Dedifferentiated amniotic fluid mesenchymal stem cell (primary cell): ENCODE measurements at regions not wholly inside any gene's neighbourhood (a gene's known extent, or its start where the extent isn't known, plus 50 kb on each side); places are given as distances from the start of the nearest gene placed in this dataset.
"Not testable (repeated sequence)": the region's sequence is repeated elsewhere in the genome, so short reads cannot be mapped to it uniquely, and the experiment has no call there.

Experiments used
- DNase-seq: peaks from one replicate; pipeline ENCODE4 v3.0.0-alpha.2; 2016; ENCODE audit errors: extremely low spot score

DNA sequence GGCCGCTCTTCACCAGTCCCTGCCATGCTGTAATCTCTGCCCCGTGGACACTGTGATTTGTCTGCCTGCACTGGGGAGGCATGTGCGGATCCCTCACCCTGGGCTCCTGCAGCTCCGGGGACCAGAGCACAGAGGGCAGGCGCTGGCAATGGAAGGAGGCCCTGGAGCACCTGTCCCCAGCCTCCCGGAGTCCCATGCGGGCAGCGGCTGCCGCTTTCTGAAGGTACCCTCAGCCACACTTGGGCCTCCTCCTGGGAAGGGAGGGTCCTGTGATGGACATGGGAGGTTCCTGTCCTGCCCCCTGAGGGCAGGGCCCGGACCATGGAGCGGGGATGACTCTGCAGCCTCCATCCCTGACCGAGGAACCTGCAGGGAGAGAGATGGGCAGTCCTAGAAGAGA is 297.4 kb upstream of the SFSWAP start:
- DNase-seq: no peak

DNA sequence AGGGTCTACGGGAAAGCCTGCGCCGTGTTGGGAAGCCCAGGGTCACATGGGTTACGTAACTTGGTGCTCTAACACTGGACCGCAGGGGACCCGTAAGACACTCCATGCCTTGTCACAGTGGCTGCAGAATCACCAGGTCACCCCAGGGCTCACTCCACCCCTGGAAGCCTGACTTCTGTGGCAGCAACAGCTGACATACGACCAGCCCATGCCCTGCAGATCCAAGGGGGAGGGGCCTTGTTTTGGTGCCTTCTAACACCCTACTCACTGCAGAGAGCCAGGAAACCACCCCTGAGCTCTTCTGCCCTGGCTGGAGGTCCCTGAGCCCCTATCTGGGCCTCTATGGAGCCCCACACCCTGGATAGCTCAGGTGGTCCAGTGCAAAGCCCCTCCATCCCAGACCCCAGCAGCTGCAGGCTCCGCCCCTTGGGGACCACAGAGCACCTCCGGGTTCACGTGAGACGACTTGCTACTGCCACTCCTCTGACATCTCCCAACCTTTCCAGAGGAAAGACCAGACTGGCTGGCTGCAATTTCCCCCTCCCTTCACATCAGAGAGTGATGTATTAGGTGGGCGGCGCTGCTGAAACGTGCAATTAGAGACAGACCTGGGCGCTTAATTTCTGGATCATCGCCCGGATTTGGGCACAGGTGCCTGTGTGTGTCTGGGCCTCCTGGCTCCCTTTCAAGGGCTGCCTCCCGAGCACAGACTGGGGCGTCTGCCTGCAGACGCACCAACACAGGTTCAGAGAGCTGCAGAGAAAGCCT is 296.6 kb upstream of the SFSWAP start:
- not testable (repeated sequence) for DNase-seq

DNA sequence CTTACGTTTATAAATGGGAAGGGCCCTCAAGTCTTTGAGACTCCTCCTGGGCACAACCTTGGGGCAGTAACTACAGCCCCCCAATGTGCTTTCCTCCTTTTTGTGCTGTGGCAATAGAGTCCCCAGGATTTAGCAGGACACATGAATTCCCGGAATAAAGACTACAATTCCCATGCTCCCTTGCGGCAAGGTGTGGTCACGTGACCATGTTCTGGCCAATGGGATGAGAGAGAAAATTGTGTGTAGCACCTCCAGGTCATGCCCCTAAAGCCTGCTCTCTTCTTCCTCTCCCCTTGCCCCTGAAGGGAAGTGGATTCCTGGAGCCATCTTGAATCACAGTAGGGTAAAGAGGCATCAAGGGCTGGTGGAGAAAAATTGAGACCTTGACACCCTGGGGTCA is 295.1 kb upstream of the SFSWAP start:
- no peak for DNase-seq

DNA sequence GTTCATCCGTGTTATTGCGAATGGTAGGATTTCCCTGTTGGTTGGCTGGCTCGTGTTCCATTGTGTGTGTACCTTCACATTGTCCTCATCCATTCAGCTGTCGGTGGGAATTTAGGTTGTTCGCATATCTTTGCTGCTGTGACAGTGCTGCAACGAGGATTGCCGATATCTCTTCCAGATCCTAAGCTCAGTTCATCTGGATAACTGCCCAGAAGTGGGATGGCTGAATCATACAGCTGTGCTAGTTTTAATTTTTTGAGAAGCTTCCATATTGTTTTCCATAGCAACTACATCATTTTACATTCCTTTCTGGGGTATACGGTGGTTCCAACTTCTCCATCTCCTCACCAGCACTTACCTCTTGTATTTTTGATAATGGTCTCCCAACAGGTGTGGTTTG is 292.8 kb upstream of the SFSWAP start:
- no peak for DNase-seq

DNA sequence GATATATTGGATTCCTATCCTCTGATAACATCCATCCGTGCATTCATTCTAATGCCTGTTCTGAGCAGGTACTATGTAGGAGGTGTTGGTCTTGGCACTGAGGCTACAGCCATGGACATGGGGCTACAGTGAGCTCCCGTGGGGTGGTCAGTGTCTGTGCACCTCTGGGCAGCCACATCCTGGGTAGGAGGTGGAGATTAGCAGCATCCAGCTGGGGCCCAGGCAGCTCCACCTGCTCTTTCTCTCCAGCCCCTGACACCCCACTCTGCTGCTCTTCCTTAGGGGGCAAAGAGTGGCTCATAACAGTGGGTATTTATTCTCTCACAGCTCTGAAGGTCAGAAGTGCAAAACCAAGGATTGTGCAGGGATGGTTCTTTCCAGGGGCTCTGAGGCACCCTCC is 292.0 kb upstream of the SFSWAP start:
- no peak for DNase-seq

DNA sequence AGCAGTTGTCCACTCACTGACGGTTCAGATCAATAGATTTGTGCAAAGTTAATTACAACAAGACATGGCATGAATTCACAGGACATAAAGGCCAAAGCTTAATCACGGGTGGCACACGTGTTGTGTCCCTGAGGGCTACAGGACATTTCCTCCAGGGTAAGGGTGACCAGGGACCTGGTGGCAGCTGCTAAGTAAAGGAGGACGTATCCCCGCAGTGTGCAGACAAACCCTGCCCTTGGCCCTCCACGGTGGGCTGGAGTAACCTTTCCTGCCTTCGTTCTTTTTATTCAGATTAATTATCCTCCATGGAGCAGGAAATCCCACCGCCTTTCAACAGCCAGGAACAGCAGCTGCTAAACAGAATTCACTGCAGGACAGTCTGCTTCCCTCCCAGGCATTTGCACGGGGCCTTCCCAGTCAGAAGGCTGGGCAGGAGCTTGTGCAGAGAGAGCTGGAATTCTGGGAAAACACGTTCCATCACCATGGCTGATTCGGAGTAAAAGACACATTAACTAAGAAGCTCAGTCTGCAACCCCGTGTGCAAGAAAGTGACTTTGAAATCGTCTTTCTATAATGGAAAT is 289.9 kb upstream of the SFSWAP start:
- DNase-seq: no peak

DNA sequence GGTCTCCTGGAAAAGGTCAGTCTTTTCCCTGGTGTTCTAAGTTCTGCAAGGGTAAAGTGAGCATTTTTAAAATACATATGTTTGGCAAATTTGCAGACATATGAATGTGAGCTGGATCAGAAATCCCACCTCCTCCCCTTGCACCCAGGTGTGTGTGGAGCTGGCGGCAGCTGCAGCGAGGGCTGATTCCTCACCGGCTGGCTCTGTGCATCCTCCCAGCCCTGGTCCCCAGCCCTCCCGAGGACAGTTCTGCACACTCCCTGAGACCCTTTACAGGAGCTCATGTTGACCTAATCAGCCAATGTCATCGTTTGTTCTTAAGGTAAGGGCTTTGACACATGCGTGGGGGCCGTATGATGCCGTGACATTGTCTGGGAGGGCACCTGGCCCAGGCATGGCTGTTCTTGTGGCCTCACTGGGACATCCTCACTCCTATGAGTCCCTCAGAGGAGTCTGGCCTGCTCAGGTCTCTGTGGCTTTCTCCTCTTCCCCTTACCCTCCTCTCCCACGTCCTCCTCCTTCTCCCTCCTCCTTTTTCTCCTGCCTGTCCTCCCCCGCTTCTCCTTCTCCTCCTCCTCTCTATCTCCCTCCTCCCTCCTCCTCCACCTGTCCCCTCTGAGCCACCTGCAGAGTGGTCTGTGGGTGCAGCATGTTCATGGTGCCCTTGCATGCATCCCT is 289.2 kb upstream of the SFSWAP start:
- DNase-seq: no peak

DNA sequence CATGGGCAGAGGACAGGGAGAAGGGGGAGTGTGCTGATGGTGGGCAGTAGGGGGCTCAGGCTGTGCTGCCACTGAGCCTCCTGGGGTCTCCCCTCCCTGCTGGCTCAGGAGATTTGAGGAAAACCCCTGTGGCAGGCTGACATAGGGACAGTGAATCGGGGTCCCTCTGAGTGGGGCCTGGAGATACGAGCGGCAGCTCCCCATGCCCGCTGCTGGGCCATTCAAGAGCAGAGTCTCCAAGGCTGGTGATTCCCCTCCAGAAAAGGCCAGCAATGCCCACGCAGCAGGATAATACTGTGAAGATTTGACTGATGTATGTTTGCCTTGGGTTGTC is 288.7 kb upstream of the SFSWAP start:
- no peak for DNase-seq

DNA sequence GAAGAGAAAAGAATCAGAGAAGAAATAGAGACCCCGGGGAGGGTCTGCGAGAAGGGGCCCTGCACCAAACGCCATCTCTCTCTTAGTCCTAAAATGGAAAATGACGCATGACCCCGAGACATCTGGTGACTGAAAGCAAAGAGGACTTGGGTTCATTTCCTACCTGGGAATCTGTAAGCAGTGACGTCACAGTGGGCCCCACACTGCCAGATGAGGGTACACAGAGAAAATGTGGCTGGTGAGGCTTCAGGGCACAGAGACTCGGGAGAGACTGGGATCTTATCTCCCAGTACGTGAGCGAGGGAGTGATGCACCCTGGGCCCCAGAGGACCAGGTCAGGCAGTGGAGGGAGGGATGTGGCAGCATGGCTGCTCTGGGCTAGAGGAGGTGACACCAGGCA is 288.1 kb upstream of the SFSWAP start:
- DNase-seq: no peak

DNA sequence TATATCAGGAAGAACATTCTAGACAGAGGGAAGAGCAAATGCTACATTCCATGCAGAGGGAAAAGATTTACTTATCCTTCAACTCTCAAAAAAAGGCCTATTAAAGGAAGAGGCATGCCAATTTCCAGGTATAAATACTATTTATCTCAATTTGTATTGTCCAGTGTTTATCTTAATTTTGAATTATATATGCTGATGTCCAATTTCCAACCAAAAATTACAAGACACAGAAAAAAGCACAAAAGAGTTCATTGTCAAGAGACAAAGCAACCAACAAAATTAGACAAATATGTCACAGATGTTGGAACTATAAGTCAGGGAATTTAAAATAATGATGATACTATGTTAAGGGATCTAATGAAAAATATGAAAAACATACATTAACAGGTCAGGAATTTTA is 286.6 kb upstream of the SFSWAP start:
- DNase-seq: no peak

DNA sequence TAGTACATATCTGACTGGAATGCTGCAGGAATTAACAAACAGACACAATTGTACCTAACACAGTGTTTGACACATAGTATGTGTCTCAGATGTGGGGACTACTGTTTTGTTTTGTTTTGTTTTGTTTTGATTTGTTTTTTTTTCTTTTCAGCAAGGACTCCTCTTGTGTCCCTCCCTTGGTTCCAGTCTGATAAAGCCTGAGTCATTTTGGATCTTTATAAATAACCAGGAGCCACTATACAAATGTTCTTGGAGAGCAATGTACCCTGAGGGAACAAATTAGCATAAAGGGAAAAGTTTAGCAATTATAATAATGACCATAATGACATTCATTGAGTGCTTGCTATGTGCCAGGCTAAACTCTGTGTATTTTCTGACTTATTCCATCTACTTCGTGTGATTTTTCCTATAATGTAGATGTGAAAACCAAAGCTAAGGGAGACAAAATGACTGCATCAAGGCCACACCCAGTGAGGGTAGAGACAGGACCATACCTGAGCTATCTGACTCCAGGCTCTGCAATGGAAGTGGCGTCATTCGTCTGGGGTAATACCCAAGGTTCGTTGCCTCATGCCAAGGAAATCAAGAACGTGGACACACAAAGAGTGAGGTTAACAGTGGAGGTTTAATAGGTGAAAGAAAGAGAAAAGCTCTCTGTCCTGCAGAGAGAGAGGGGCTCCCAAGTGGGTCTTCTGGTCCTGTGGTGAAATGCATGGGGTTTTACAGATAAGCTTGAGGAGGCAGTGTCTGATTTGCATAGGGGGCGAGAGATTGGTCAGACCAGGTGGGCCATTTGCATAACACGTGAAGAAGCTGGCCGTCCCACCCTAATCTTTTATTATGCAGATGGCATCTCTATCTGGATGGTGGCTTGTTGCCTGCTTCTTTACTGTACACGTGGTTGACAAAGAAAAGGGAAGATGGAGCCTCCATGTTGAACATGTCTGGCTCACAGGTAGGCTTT is 285.5 kb upstream of the SFSWAP start:
- DNase-seq: no peak

DNA sequence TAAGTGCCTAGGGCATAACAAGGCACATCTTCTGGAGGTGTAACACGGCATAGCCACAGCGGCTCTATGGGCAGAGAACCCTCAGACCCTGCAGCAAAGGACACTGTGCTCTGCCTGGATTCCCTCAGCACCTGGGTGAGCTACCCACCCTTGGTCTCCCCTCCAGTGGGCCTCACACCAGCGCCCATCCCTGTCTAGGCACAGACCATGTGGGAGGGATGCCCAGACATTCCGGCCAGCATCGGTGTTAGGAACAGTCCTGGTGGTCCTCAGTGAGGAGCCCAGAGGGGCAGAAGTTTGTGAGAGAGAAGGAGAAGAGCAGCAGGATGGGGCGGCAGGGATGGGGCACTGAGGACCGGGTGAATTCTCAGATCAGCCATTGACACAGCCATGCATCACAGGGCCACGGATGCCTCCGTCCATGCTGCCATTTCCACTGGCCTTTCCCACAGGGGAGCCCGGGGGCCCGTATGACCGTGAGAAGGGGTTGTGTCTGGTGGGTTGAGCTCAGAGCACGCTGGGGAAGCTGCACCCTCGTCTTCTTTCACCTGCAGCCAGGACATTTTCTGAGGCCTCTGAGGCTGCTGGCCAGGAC is 282.7 kb upstream of the SFSWAP start:
- DNase-seq: no peak

DNA sequence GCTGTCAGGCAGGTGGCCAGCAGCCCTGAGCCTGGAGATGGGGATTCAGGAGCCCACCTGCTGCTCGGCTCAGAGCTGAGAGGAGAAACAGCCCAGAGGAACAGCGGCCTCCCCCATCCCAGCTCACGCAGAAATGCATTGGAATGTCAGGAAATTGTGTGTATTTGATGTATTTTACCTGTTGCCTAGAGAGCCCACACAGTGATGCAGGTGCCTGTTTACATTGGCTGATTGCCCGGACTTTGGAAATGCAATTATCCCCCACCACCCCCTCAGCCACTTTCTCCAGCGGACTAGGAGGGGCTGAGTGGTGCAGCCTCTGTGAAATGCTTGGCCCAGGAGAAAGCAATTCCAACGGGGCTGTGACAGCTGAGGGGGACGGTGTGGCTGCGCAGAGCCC is 281.7 kb upstream of the SFSWAP start:
- not testable (repeated sequence) for DNase-seq

DNA sequence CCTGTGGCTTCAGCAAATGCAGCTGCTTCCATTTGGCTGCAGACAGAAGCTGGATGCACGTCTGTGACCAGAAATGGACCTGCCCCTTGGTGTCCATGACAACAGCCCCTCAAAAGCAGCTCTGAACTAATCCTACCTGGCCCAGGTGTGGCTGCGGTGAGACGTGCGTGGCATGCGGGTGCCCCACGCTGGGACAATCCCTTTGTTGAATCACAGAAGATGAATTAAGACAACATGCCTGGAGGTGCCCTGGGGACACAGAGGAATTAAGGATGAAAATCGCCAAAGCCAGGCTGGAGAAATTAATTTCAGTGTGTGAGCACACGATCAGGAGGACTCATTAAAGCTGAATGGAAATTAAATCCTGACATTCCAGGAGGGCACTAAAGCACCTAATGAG is 281.2 kb upstream of the SFSWAP start:
- DNase-seq: not testable (repeated sequence)

DNA sequence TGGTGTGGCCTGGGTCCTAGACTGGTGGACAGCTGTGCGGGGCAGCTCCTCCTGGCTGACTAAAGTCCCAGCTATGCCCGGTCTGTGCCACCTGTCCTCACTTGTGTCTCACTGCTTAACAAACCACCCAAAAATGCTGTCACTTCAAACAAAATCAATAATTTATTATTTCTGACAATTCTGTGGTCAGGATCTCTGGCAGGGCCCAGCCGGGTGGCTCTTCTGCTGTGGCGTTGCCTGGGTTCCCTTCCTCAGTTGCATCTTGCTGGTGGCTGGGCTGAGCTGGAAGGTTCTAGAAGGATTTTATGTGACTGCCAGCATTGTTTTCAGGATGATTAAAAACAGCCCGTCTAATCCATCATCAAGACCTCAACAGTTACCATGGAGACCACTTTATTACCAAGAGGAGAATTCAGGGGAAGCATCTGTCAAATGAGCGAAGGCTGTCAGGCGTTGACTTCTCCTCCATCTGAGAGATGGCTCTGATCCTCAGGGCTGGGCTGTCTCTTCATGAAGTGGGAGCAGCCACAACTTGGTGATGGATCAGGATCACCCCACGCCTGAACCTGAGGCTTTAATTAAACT is 280.6 kb upstream of the SFSWAP start:
- no peak for DNase-seq

DNA sequence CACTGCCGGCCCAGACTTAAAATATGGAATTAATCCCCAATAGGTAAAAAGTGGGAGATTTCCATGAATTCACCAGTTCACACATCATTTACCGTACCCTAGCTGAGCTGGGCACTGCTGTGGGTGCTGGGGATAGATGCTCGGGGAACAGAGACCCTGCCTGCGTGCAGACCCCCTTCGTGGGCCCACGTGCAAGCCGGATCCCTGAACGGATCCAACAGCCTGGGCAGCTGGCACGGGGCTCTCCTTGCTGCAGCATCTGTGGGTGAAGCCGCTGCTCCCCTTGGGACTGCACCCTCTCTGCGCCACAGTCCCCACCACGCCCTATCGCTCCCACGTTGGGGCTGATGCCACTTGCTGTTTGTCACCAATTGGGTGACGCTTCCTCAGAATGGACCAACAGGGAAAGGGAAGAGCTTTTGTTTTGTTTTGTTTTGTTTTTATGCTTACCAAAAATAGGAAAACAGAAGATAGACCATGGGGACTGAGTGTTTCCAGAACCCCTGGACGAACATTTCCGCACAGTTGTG is 279.7 kb upstream of the SFSWAP start:
- DNase-seq: not testable (repeated sequence)

DNA sequence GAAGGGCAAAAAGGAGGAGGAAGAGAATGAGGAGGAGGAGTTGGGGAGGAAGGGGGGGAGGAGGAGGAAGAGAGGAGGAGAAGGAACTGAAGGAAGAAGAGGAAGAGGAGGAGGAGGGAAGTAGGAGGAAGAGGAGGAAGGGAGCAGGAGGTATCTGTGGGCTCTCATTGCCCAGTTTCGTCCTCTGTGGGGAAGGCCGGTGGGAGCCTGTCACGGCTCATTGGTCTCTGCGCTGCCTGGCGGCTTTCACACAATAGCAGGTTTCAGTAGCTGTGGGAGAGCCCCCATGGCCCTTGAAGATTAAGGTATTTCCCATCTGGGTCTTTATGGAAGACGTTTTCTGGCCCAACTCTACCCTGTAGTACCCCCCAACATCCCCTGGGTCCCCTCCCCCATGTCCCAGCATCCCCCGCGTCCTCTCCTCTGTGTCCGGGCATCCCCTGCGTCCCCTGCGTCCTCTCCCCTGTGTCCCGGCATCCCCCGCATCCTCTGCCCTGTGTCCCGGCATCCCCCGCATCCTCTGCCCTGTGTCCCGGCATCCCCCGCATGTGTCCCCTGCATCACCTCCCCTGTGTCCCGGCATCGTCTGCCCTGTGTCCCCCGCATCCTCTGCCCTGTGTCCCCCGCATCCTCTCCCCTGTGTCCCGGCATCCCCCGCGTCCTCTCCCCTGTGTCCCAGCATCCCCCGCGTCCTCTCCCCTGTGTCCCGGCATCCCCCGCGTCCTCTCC is 278.2 kb upstream of the SFSWAP start:
- DNase-seq: no peak

DNA sequence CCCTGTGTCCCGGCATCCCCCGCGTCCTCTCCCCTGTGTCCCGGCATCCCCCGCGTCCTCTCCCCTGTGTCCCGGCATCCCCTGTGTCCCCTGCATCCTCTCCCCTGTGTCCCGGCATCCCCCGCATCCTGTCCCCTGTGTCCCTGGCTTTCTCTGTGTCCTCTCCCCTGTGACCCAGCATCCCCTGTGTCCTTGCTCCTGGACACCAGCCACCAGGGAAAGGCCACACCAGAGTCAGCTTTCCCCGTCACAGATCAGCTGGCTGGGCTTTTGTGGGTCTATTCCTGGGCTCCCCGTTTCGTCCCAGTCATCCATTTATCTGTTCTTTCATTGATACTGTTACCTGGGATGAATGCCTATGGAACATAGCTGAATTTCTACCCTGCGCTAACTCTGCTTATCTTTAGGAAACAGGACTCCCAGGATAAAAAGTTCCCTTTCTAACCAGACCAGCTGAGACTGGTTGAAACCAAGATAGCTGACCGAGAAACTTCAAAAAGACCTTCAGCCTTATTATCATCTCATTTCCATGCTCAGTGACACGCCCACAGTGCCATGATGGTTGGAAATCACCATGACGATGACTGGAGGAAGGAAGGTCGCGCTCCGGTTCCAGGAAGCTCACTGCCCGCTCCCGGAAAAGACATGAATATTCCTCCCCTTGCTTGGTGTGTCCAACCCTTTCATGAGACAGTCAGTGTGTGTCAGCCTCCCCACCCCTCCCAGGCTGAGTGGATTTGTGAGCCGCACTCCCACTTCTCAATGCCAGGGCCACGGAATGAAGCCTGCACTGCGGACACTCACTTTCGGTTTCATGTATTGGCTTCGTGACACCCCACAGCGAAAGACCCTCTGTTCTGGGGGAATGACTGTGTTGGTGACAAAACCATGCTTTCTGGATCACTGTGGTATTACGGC is 276.4 kb upstream of the SFSWAP start:
- DNase-seq: no peak

DNA sequence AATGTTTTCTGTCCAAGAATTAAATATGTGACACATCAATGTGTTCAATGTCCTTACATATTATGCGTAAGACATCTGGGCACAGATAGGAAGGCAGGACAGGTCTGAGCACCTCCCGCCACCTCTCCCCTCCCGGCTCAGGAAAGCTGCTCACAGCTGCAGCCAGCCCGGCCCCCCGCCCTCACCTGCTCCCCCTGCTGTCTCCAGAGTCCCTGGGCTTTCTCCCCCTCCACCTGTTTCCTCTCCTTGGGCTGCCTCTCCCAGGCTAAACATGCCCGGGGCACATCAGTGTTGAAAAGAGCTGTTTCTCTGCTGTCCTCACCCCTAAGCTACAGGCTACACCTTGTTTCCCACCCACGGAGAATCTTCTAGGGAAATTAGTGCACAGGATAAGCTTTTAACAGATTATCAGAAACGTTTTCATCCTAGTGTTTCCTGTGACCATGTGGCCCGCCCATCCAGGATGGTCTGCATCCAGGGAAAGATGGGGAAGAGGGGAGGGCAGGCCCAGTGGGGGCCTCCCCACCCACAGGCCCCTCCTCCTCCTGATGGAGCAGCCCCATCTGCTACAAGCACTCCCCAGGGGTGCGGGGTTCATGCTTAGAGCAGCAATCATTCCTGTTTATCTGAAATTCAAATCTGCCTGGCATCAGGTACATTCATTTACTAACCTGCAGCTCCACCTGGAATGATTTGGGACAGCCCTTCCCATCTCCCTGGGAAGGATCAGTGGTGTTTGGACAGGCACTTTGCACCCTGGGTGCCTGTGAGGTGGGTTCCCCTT is 273.8 kb upstream of the SFSWAP start:
- DNase-seq: no peak
